HEK293 (cell line): ENCODE measurements at regions not wholly inside any gene's neighbourhood (a gene's known extent, or its start where the extent isn't known, plus 50 kb on each side); places are given as distances from the start of the nearest gene placed in this dataset.
"Not testable (repeated sequence)": the region's sequence is repeated elsewhere in the genome, so short reads cannot be mapped to it uniquely, and the experiment has no call there.

Experiments
- CTCF ChIA-PET: fragments of 350-600 bp; formaldehyde crosslinking; extraction: SDS; loops from one replicate; lab custom pipeline; 2021; ENCODE audit warnings: antibody characterized with exemption; lab: Yijun Ruan, JAX
- POLR2A ChIA-PET: fragments of 300-600 bp; formaldehyde crosslinking; extraction: SDS; loops from one replicate; lab custom pipeline; 2020; ENCODE audit warnings: antibody characterized with exemption, inconsistent platforms; lab: Yijun Ruan, JAX
- H3K27ac ChIP-seq: fragments of 200-500 bp; sonication (Bioruptor generic); 2 replicates; pipeline ENCODE4 v1.5.1; 2014; ENCODE audit warnings: low read depth, low read length, control low read depth, inconsistent platforms; ENCODE audit errors: extremely low read depth
- H3K36me3 ChIP-seq, 2 experiments: fragments of 200-500 bp in 1 of 2; sonication (Bioruptor generic) in 1 of 2; 1 replicate in 1 of 2; 2 replicates in 1 of 2; pipeline ENCODE4 v1.5.1; 2014 to 2017; ENCODE audit warnings: inconsistent platforms in 2 of 2, low read length in 2 of 2; ENCODE audit not compliant: control insufficient read depth in 2 of 2, insufficient read depth in 1 of 2
- H3K4me1 ChIP-seq: fragments of 200-500 bp; sonication (Bioruptor generic); 2 replicates; pipeline ENCODE4 v1.5.1; 2014; ENCODE audit warnings: mild to moderate bottlenecking, low read length, inconsistent platforms; ENCODE audit not compliant: control insufficient read depth, insufficient read depth
- H3K4me3 ChIP-seq: 2 replicates; pipeline ENCODE4 v1.5.1; 2011; ENCODE audit warnings: low read depth, mild to moderate bottlenecking, control low read depth, low read length, moderate library complexity
- H3K9me3 ChIP-seq: fragments of 200-500 bp; sonication (Bioruptor generic); 2 replicates; pipeline ENCODE4 v1.5.1; 2014; ENCODE audit warnings: low read depth, low read length, inconsistent platforms; ENCODE audit not compliant: control insufficient read depth, insufficient read depth
- BCL11A ChIP-seq: fragments of 450-650 bp; formaldehyde crosslinking; IDR thresholded peaks from 2 replicates; pipeline ENCODE4 v1.5.1; 2016; ENCODE audit warnings: low read depth, missing biosample characterization, missing genetic modification characterization
- ELK4 ChIP-seq: IDR thresholded peaks from 2 replicates; pipeline ENCODE4 v1.6.1; 2011; ENCODE audit warnings: mild to moderate bottlenecking, low read depth, low read length, borderline replicate concordance
- GFI1B ChIP-seq: fragments of 450-650 bp; formaldehyde crosslinking; IDR thresholded peaks from 2 replicates; pipeline ENCODE4 v1.5.1; 2016; ENCODE audit warnings: missing biosample characterization, missing genetic modification characterization
- ZFP3 ChIP-seq: fragments of 450-650 bp; formaldehyde crosslinking; IDR thresholded peaks from 2 replicates; pipeline ENCODE4 v1.5.1; 2016; ENCODE audit warnings: low read depth, missing biosample characterization, missing genetic modification characterization
- ZNF148 ChIP-seq: fragments of 450-650 bp; formaldehyde crosslinking; IDR thresholded peaks from 2 replicates; pipeline ENCODE4 v1.5.0; 2017; ENCODE audit warnings: missing biosample characterization, missing genetic modification characterization, borderline replicate concordance
- ZNF214 ChIP-seq: fragments of 450-650 bp; formaldehyde crosslinking; IDR thresholded peaks from 2 replicates; pipeline ENCODE4 v1.5.1; 2017; ENCODE audit warnings: missing biosample characterization, mild to moderate bottlenecking, missing genetic modification characterization, borderline replicate concordance
- ZNF223 ChIP-seq: fragments of 450-650 bp; formaldehyde crosslinking; IDR thresholded peaks from 2 replicates; pipeline ENCODE4 v1.5.1; 2016; ENCODE audit warnings: missing biosample characterization, missing genetic modification characterization
- ZNF266 ChIP-seq: fragments of 450-650 bp; formaldehyde crosslinking; IDR thresholded peaks from 2 replicates; pipeline ENCODE4 v1.5.1; 2016; ENCODE audit warnings: missing biosample characterization, missing genetic modification characterization, low read depth
- ZNF274 ChIP-seq, 2 experiments: fragments of 200-500 bp in 1 of 2; fragments of 450-650 bp in 1 of 2; sonication (Bioruptor generic) in 1 of 2; formaldehyde crosslinking in 1 of 2; IDR thresholded peaks; 2 replicates each; pipeline versions ENCODE4 v1.5.1 to v1.6.1; 2014 to 2016; ENCODE audit warnings: borderline replicate concordance in 1 of 2, inconsistent platforms in 1 of 2, low read length in 1 of 2, missing biosample characterization in 1 of 2, missing genetic modification characterization in 1 of 2
- ZNF514 ChIP-seq: fragments of 450-650 bp; formaldehyde crosslinking; IDR thresholded peaks from 2 replicates; pipeline ENCODE4 v1.5.1; 2016; ENCODE audit warnings: missing biosample characterization, missing genetic modification characterization
- ZNF549 ChIP-seq: fragments of 450-650 bp; IDR thresholded peaks from 2 replicates; pipeline ENCODE4 v1.5.1; 2018; ENCODE audit warnings: missing biosample characterization, missing genetic modification characterization, mild to moderate bottlenecking, inconsistent platforms, moderate library complexity
- ZNF654 ChIP-seq: fragments of 450-650 bp; formaldehyde crosslinking; IDR thresholded peaks from 2 replicates; pipeline ENCODE4 v1.5.1; 2016; ENCODE audit warnings: low read depth, missing biosample characterization, missing genetic modification characterization
- TF ChIP-seq, protein P1 (sequence below): fragments of 450-650 bp; formaldehyde crosslinking; IDR thresholded peaks from 2 replicates; pipeline ENCODE4 v1.5.1; 2016; ENCODE audit warnings: missing biosample characterization, missing genetic modification characterization

- TF ChIP-seq, protein P1, sequence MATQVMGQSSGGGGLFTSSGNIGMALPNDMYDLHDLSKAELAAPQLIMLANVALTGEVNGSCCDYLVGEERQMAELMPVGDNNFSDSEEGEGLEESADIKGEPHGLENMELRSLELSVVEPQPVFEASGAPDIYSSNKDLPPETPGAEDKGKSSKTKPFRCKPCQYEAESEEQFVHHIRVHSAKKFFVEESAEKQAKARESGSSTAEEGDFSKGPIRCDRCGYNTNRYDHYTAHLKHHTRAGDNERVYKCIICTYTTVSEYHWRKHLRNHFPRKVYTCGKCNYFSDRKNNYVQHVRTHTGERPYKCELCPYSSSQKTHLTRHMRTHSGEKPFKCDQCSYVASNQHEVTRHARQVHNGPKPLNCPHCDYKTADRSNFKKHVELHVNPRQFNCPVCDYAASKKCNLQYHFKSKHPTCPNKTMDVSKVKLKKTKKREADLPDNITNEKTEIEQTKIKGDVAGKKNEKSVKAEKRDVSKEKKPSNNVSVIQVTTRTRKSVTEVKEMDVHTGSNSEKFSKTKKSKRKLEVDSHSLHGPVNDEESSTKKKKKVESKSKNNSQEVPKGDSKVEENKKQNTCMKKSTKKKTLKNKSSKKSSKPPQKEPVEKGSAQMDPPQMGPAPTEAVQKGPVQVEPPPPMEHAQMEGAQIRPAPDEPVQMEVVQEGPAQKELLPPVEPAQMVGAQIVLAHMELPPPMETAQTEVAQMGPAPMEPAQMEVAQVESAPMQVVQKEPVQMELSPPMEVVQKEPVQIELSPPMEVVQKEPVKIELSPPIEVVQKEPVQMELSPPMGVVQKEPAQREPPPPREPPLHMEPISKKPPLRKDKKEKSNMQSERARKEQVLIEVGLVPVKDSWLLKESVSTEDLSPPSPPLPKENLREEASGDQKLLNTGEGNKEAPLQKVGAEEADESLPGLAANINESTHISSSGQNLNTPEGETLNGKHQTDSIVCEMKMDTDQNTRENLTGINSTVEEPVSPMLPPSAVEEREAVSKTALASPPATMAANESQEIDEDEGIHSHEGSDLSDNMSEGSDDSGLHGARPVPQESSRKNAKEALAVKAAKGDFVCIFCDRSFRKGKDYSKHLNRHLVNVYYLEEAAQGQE (tag by site-specific recombination), result no peak
- no peak for TF ChIP-seq ZNF223 (tag by site-specific recombination)
- no peak for TF ChIP-seq ZNF514 (tag by site-specific recombination)
- TF ChIP-seq GFI1B, result no peak
- no peak for TF ChIP-seq ZFP3
- no peak for TF ChIP-seq ZNF148
- TF ChIP-seq BCL11A (tag by site-specific recombination), result no peak
Observed at GRCh38 chr1:72997041-72997440, 714.7 kb upstream of the NEGR1 start (continued).

- POLR2A ChIA-PET, result not testable (repeated sequence)
Observed at GRCh38 chr1:72987871-72988270, 705.5 kb upstream of the NEGR1 start.

GRCh38 chr1:72986591-72987290 is 704.4 kb upstream of the NEGR1 start:
- H3K27ac ChIP-seq, result no peak overlapping the region

More at GRCh38 chr1:72987871-72988270, 705.5 kb upstream of the NEGR1 start:
- CTCF ChIA-PET, H3K36me3 ChIP-seq, H3K27ac ChIP-seq, H3K9me3 ChIP-seq, H3K4me3 ChIP-seq, H3K4me1 ChIP-seq: not testable (repeated sequence)

DNA sequence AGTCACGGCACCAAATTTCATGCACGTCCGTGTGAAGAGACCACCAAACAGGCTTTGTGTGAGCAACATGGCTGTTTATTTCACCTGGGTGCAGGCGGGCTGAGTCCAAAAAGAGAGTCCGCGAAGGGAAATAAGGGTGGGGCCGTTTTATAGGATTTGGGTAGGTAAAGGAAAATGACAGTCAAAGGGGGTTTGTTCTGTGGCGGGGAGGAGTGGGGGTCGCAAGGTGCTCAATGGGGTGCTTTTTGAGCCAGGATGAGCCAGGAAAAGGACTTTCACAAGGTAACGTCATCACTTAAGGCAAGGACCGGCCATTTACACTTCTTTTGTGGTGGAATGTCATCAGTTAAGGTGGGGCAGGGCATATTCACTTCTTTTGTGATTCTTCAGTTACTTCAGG is 702.7 kb upstream of the NEGR1 start:
- H3K9me3 ChIP-seq, CTCF ChIA-PET, H3K4me3 ChIP-seq, H3K4me1 ChIP-seq, POLR2A ChIA-PET, H3K27ac ChIP-seq, H3K36me3 ChIP-seq: not testable (repeated sequence)

More at GRCh38 chr1:72986591-72987290, 704.4 kb upstream of the NEGR1 start:
- TF ChIP-seq ELK4, result no peak
- no peak for TF ChIP-seq ZNF266
- no peak for TF ChIP-seq ZNF549
- TF ChIP-seq ZNF274 (IDR thresholded peaks at IDR 0.05; ENCODE audit: low read length), result no peak
- no peak for TF ChIP-seq ZNF274 (tag by site-specific recombination; IDR thresholded peaks at IDR 0.05; ENCODE audit: borderline replicate concordance)
- no peak for TF ChIP-seq ZNF654 (tag by site-specific recombination)
- TF ChIP-seq ZNF214, result no peak
- CTCF ChIA-PET, result no interaction called here
- H3K4me3 ChIP-seq, result no peak overlapping the region
- H3K4me1 ChIP-seq, result no peaks in the 10 kb centered on the region
- no peaks in the 10 kb centered on the region for H3K36me3 ChIP-seq
- POLR2A ChIA-PET, result no interaction called here
- H3K9me3 ChIP-seq, result no peaks in the 10 kb centered on the region

- POLR2A ChIA-PET, CTCF ChIA-PET, H3K9me3 ChIP-seq, H3K36me3 ChIP-seq, H3K4me3 ChIP-seq, H3K4me1 ChIP-seq, H3K27ac ChIP-seq: not testable (repeated sequence)
Observed at GRCh38 chr1:72983011-72983410, 700.7 kb upstream of the NEGR1 start.
